ENCODE measurements at regions not wholly inside any gene's neighbourhood (a gene's known extent, or its start where the extent isn't known, plus 50 kb on each side); places are given as distances from the start of the nearest gene placed in this dataset.
"Not testable (repeated sequence)": the region's sequence is repeated elsewhere in the genome, so short reads cannot be mapped to it uniquely, and the experiment has no call there.

GRCh38 chr10:64537112-64537511, 1015.9 kb downstream of the REEP3 start:
- DNase-seq (no peak), ATAC-seq (no peak)
- H3K27me3 Mint-ChIP-seq (ENCODE audit: low read depth) = no peaks in the 10 kb centered on the region
- H3K9me3 Mint-ChIP-seq = peaks cover 5% of the 10 kb centered on the region
- no peak overlapping the region for H3K4me3 Mint-ChIP-seq
- no peaks in the 10 kb centered on the region for H3K4me1 Mint-ChIP-seq (ENCODE audit: low read depth)
- no peaks in the 10 kb centered on the region for H3K36me3 Mint-ChIP-seq (ENCODE audit: insufficient read depth)

DNA sequence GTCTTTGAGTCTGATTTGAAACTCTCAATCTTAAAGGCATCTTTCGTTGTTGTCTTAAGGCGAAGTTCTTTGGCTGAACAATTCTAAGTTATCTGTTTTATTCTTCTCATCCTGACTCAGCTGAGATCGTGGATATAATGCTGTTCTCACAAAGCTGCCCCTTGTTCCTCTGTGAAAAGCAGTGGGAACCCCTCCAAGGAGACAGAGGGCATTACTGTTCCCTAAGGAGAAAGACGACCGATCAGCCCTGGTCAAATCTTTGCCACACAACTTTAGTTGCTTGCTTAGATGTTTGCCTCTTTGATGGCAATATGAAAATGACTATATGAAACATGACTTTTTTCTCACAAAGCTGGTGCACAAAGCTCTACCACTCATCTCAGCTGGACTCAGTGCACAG, 1016.7 kb downstream of the REEP3 start:
- Mint-ChIP-seq H3K27me3 (ENCODE audit: low read depth) (no peaks in the 10 kb centered on the region), H3K4me1 (ENCODE audit: low read depth) (no peaks in the 10 kb centered on the region), H3K36me3 (ENCODE audit: insufficient read depth) (no peaks in the 10 kb centered on the region), H3K4me3 (no peak overlapping the region), H3K9me3 (peaks cover 5% of the 10 kb centered on the region)
- ATAC-seq (no peak), DNase-seq (no peak)

DNA sequence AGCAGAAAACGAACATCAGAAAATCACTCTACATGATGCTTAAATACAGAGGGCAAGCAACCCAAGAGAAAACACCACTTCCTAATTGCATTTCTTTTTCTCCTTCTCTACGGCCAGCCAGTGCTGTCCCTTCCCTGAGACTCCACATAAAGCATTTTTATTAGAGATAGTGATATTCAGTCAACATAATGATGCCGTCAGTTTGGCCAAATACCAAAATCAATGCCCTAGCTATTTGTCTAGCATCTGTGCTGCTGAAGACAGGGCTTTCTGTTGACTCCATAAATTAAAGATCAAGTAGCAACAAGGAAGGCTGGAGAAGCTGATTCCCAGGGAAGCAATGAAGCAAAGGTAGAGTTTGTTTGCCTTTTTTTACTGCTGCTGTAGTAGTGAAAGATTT, 1024.9 kb downstream of the REEP3 start:
- Mint-ChIP-seq H3K4me1 (ENCODE audit: low read depth) (no peaks in the 10 kb centered on the region), H3K36me3 (ENCODE audit: insufficient read depth) (no peaks in the 10 kb centered on the region), H3K27me3 (ENCODE audit: low read depth) (no peaks in the 10 kb centered on the region), H3K4me3 (no peak overlapping the region), H3K9me3 (no peaks in the 10 kb centered on the region)
- DNase-seq (no peak), ATAC-seq (no peak)

DNA sequence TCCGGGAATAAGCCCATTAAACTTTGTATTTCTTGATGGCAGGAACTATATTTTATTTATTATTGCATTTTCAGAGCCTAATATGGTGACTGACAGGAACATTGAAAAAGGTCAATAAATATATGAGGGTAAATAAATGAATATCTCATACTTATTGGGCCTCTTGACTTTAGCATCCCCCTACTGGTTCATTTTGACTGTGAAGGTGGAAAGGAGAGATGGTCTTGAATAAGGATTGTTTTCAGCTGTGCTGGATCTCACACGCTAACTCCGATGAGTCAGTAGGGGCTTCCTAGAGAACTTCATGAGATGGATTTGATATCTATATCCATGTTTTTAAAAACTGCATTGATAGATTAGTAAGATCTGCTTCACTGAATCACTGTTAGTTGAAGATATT, 1026.0 kb downstream of the REEP3 start:
- no peaks in the 10 kb centered on the region for H3K9me3 Mint-ChIP-seq
- no peaks in the 10 kb centered on the region for H3K4me1 Mint-ChIP-seq (ENCODE audit: low read depth)
- H3K4me3 Mint-ChIP-seq = no peak overlapping the region
- no peaks in the 10 kb centered on the region for H3K27me3 Mint-ChIP-seq (ENCODE audit: low read depth)
- no peaks in the 10 kb centered on the region for H3K36me3 Mint-ChIP-seq (ENCODE audit: insufficient read depth)
- ATAC-seq (no peak), DNase-seq (no peak)

- ATAC-seq (no peak), DNase-seq (no peak)
- Mint-ChIP-seq H3K9me3 (peaks cover 12% of the 10 kb centered on the region), H3K4me3 (no peak overlapping the region), H3K36me3 (ENCODE audit: insufficient read depth) (no peaks in the 10 kb centered on the region), H3K27me3 (ENCODE audit: low read depth) (no peaks in the 10 kb centered on the region), H3K4me1 (ENCODE audit: low read depth) (no peaks in the 10 kb centered on the region)
These were observed 1034.5 kb downstream of the REEP3 start for GRCh38 chr10:64555666-64556065.

- Mint-ChIP-seq H3K9me3 (peaks cover 12% of the 10 kb centered on the region), H3K27me3 (ENCODE audit: low read depth) (no peaks in the 10 kb centered on the region), H3K4me1 (ENCODE audit: low read depth) (no peaks in the 10 kb centered on the region), H3K36me3 (ENCODE audit: insufficient read depth) (no peaks in the 10 kb centered on the region), H3K4me3 (no peak overlapping the region)
- DNase-seq (no peak), ATAC-seq (no peak)
These were observed 1037.1 kb downstream of the REEP3 start for GRCh38 chr10:64558094-64558835.

DNA sequence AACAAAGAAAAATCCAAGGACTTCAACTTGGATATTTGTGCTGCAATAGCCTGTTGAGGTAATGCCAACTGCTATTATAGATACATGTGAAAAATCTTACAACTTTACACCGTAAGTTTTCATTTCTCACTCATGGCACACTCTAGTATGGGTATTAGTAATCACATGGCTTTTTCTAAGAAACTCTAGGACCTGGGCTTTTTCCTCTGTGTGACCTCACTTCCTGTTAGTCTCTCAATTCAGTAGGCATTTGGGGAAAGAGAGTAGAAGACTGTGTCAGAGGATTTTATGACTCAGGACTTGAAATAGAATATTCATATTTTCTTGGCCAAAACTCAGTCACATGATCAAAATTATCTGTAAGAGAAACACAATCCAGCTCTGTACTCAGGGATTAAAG, 1049.9 kb downstream of the REEP3 start:
- H3K4me3 Mint-ChIP-seq = no peak overlapping the region
- DNase-seq = no peak
- ATAC-seq = no peak

GRCh38 chr10:64573623-64574325, 1052.6 kb downstream of the REEP3 start:
- ATAC-seq (no peak), DNase-seq (no peak)
- H3K27me3 Mint-ChIP-seq (ENCODE audit: low read depth) = no peaks in the 10 kb centered on the region
- no peaks in the 10 kb centered on the region for H3K9me3 Mint-ChIP-seq
- H3K4me3 Mint-ChIP-seq = no peak overlapping the region
- H3K36me3 Mint-ChIP-seq (ENCODE audit: insufficient read depth) = no peaks in the 10 kb centered on the region
- H3K4me1 Mint-ChIP-seq (ENCODE audit: low read depth) = no peaks in the 10 kb centered on the region

More for the DNA sequence above, 1049.9 kb downstream of the REEP3 start:
- Mint-ChIP-seq H3K27me3 (ENCODE audit: low read depth) (no peaks in the 10 kb centered on the region), H3K36me3 (ENCODE audit: insufficient read depth) (no peaks in the 10 kb centered on the region), H3K9me3 (peaks cover 11% of the 10 kb centered on the region), H3K4me1 (ENCODE audit: low read depth) (no peaks in the 10 kb centered on the region)

DNA sequence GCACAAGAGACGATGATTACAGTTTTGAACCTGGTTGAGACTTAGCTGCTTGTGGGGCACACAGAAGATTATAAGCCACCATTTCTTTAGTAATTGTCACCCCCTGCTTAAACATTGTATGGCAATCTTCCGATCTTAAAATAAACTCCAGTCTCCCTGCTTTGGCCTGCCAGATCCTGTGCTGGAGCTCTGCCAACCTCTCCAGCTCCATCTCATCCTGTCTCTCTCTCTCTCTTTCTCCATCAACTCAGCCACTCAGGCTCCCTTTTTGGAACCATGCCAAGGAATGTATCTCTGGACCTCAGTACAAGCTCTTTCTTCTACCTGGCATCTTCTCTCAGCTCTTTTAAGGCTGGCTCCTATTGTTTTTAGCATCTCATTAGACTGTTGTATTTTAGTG, 1053.2 kb downstream of the REEP3 start:
- H3K27me3 Mint-ChIP-seq (ENCODE audit: low read depth) = no peaks in the 10 kb centered on the region
- DNase-seq (no peak), ATAC-seq (peak in 1 of 2 donors; percentile 18)
- H3K36me3 Mint-ChIP-seq (ENCODE audit: insufficient read depth) = no peaks in the 10 kb centered on the region
- H3K4me1 Mint-ChIP-seq (ENCODE audit: low read depth) = no peaks in the 10 kb centered on the region
- no peak overlapping the region for H3K4me3 Mint-ChIP-seq
- H3K9me3 Mint-ChIP-seq = no peaks in the 10 kb centered on the region

GRCh38 chr10:64576497-64576896, 1055.3 kb downstream of the REEP3 start:
- Mint-ChIP-seq H3K9me3 (peaks cover 2% of the 10 kb centered on the region), H3K4me1 (ENCODE audit: low read depth) (no peaks in the 10 kb centered on the region), H3K4me3 (no peak overlapping the region), H3K27me3 (ENCODE audit: low read depth) (no peaks in the 10 kb centered on the region), H3K36me3 (ENCODE audit: insufficient read depth) (no peaks in the 10 kb centered on the region)
- no peak for DNase-seq
- no peak for ATAC-seq

GRCh38 chr10:64578757-64579156, 1057.6 kb downstream of the REEP3 start:
- not testable (repeated sequence) for H3K4me1 Mint-ChIP-seq (ENCODE audit: low read depth); H3K9me3 Mint-ChIP-seq; H3K27me3 Mint-ChIP-seq (ENCODE audit: low read depth); DNase-seq; H3K4me3 Mint-ChIP-seq; H3K36me3 Mint-ChIP-seq (ENCODE audit: insufficient read depth); ATAC-seq

GRCh38 chr10:64586934-64587503, 1065.8 kb downstream of the REEP3 start:
- no peak overlapping the region for H3K4me3 Mint-ChIP-seq
- ATAC-seq (no peak), DNase-seq (no peak)
- H3K4me1 Mint-ChIP-seq (ENCODE audit: low read depth) = no peaks in the 10 kb centered on the region
- H3K27me3 Mint-ChIP-seq (ENCODE audit: low read depth) = no peaks in the 10 kb centered on the region
- no peaks in the 10 kb centered on the region for H3K36me3 Mint-ChIP-seq (ENCODE audit: insufficient read depth)
- H3K9me3 Mint-ChIP-seq = peaks cover 2% of the 10 kb centered on the region

DNA sequence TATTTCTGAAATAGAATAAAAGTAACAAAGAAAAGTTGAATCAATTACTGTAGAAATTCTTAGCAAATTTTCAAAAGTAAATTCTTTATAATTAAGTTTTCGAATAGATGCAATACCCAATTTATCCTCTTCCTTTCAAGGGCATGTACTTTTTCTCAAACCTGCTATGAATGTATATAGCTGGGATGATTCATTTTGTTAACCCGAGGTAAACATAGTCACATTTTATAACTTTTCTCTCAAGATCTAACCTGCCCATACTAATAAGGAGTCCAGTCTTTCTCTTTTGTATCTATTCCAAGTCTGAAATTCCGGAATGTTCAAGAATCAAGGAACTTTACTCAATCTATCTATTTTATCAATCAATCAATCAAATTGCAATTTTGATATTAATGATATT, 1072.9 kb downstream of the REEP3 start:
- ATAC-seq = no peak
- DNase-seq = no peak
- no peaks in the 10 kb centered on the region for H3K9me3 Mint-ChIP-seq
- no peak overlapping the region for H3K4me3 Mint-ChIP-seq
- H3K36me3 Mint-ChIP-seq (ENCODE audit: insufficient read depth) = no peaks in the 10 kb centered on the region
- H3K4me1 Mint-ChIP-seq (ENCODE audit: low read depth) = no peaks in the 10 kb centered on the region
- H3K27me3 Mint-ChIP-seq (ENCODE audit: low read depth) = no peaks in the 10 kb centered on the region

DNA sequence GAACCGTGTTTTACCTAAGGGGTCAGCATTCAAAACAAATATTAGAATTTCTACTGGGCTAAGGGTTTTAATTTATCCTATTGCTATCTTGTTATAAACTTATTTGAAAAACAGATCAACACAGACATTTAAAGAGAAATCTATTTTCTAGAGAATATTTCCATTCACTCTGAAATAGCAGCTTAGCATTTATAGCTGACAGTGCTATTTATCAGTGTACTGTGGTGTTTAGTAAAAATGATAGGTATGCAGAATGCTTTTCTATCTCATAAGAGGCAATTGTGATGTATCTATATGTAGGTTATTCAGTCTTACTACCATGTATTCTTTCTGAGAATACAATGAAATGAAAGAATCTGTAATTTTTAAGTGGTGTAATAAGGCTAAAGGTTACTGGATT, 1077.4 kb downstream of the REEP3 start:
- DNase-seq (no peak), ATAC-seq (no peak)
- Mint-ChIP-seq H3K4me1 (ENCODE audit: low read depth) (no peaks in the 10 kb centered on the region), H3K9me3 (no peaks in the 10 kb centered on the region), H3K27me3 (ENCODE audit: low read depth) (no peaks in the 10 kb centered on the region), H3K36me3 (ENCODE audit: insufficient read depth) (no peaks in the 10 kb centered on the region), H3K4me3 (no peak overlapping the region)

GRCh38 chr10:64601298-64601697, 1080.1 kb downstream of the REEP3 start:
- ATAC-seq (no peak), DNase-seq (no peak)
- Mint-ChIP-seq H3K27me3 (ENCODE audit: low read depth) (no peaks in the 10 kb centered on the region), H3K4me3 (no peak overlapping the region), H3K4me1 (ENCODE audit: low read depth) (no peaks in the 10 kb centered on the region), H3K36me3 (ENCODE audit: insufficient read depth) (no peaks in the 10 kb centered on the region), H3K9me3 (peaks cover under 1% of the 10 kb centered on the region)

All from activated T-cell treated with anti-CD3 and anti-CD28 coated beads, Interleukin-2, amount 50 U/mL, for 4 hours (primary cell).